ENCODE measurements at regions not wholly inside any gene's neighbourhood (a gene's known extent, or its start where the extent isn't known, plus 50 kb on each side); places are given as distances from the start of the nearest gene placed in this dataset.

DNA sequence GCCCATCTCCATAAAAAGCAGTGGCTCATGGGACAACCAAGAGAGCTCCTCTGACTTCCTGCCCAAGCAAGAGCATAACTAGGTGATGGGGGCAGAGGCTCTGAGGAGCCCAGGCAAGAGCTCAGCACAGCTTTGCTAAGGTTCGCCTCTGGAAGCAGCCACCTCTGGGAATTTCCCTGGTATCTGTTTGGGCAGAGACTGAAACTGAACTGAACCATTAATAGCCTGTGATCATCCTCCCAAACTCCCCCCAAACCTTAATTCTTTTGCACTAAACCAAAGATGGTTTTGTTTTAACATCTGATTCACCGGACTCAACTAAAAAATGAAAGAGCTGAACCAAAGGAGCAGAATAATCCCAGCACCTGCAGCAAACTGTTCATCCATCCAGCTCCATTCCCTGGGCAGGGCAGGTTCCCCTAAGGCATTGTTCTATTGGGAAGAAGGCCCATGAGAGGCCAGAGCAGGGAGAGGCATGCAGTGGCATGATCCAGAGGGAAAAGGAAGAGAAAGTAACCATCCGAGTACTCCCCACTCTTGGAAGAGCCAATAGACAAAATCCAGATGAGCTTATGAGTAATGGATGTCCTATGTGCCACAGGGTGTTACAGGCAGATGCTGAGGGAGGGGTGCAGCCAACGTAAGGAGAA lies 77.8 kb upstream of the KAZN start:
- TF ChIP-seq, protein P1, sequence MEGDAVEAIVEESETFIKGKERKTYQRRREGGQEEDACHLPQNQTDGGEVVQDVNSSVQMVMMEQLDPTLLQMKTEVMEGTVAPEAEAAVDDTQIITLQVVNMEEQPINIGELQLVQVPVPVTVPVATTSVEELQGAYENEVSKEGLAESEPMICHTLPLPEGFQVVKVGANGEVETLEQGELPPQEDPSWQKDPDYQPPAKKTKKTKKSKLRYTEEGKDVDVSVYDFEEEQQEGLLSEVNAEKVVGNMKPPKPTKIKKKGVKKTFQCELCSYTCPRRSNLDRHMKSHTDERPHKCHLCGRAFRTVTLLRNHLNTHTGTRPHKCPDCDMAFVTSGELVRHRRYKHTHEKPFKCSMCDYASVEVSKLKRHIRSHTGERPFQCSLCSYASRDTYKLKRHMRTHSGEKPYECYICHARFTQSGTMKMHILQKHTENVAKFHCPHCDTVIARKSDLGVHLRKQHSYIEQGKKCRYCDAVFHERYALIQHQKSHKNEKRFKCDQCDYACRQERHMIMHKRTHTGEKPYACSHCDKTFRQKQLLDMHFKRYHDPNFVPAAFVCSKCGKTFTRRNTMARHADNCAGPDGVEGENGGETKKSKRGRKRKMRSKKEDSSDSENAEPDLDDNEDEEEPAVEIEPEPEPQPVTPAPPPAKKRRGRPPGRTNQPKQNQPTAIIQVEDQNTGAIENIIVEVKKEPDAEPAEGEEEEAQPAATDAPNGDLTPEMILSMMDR (IDR thresholded peaks at IDR 0.05; ENCODE audit: insufficient read depth, low read length, poor library complexity, severe bottlenecking): no peak
- DNase-seq (ENCODE audit: extremely low read depth, insufficient read length): peak; percentile 45
- Histone ChIP-seq H3K27me3 (replicated peaks; ENCODE audit: control insufficient read depth, insufficient read depth, low read length) (no peaks in the 10 kb centered on the region), H3K4me3 (replicated peaks; ENCODE audit: low read depth, low read length) (no peak overlapping the region), H3K36me3 (ENCODE audit: control insufficient read depth, insufficient read depth, low read length) (no peaks in the 10 kb centered on the region)

DNA sequence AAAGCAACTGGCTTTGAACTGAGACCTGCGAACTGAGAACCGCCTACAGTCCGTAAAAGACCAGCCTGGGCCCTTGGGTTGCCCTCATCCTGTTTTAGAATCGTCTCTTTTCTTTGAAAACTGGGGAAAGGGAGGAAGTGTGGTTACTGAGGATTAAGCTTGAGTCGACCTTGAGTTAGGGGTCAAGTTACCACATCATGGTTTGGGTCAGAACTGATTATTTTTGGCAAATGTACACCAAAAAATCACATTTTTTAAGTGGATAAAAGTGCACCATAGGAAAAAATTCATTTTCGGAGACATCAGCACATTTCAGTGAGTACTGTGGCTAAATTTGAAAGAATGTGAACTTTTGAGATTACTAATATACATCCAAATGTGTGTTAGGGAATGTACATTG lies 76.9 kb upstream of the KAZN start:
- no peak for DNase-seq (ENCODE audit: extremely low read depth, insufficient read length)
- no peaks in the 10 kb centered on the region for H3K36me3 ChIP-seq (ENCODE audit: control insufficient read depth, insufficient read depth, low read length)
- no peak overlapping the region for H3K4me3 ChIP-seq (replicated peaks; ENCODE audit: low read depth, low read length)
- TF ChIP-seq, protein P1 (IDR thresholded peaks at IDR 0.05; ENCODE audit: insufficient read depth, low read length, poor library complexity, severe bottlenecking): no peak
- H3K27me3 ChIP-seq (replicated peaks; ENCODE audit: control insufficient read depth, insufficient read depth, low read length): no peaks in the 10 kb centered on the region

DNA sequence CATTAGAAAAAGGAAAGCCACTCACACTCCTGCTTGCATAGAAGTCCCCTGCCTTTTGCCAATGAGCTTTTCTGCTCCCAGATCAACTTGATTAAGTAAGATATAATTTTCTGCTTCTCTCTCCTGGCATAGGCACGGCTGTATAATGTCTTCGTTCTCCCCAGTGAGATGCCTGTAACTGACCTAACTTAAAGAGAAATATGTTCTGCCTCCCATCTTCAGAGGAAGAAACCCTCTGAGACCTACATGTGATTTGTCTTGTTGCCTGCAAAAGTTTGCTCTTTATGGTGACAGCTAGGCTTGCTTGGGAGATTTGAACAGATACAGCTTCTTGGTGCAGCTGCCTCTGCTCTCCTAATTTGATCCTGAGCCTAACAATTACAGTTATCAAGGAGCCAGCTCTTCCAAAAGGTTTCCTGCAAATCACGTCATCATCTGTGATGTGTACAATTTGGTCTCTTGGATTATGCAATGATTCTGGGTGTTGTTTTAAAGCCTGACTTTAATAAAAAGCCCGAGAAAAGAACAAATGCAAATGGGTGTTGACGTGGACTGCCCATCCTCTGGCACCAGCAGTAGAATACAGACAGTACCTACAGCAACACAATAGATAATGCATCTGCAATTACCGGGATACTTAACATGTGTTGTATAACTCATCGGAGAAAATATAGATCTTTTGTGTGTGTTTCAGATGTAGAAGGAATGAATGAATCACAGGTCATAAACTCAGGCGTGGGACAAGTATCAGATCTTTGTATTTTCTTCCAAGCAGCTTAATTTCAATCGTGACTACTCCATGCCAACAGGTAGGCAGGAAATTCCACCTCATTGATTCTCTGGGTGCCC lies 76.2 kb upstream of the KAZN start:
- Histone ChIP-seq H3K27me3 (replicated peaks; ENCODE audit: control insufficient read depth, insufficient read depth, low read length) (no peaks in the 10 kb centered on the region), H3K36me3 (ENCODE audit: control insufficient read depth, insufficient read depth, low read length) (no peaks in the 10 kb centered on the region), H3K4me3 (replicated peaks; ENCODE audit: low read depth, low read length) (no peak overlapping the region)
- TF ChIP-seq, protein P1 (IDR thresholded peaks at IDR 0.05; ENCODE audit: insufficient read depth, low read length, poor library complexity, severe bottlenecking): no peak
- no peak for DNase-seq (ENCODE audit: extremely low read depth, insufficient read length)

DNA sequence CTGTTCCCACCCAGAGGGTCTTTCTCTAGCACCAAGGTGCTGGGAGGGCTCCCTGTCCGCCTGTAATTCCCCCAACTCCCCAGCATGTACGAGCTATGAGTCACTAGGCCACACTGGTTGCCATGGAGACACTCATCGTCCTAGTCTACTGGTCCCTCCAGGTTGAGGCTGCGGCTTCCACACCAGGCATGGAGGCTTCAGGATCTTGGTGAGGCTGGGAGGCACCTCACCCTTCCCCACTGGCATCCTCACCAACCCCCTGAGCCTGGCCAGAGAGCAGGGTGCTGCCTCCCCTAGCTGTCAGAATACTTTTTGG lies 75.6 kb upstream of the KAZN start:
- DNase-seq (ENCODE audit: extremely low read depth, insufficient read length): peak; percentile 65
- TF ChIP-seq, protein P1 (IDR thresholded peaks at IDR 0.05; ENCODE audit: insufficient read depth, low read length, poor library complexity, severe bottlenecking): no peak
- no peaks in the 10 kb centered on the region for H3K36me3 ChIP-seq (ENCODE audit: control insufficient read depth, insufficient read depth, low read length)
- no peaks in the 10 kb centered on the region for H3K27me3 ChIP-seq (replicated peaks; ENCODE audit: control insufficient read depth, insufficient read depth, low read length)
- H3K4me3 ChIP-seq (replicated peaks; ENCODE audit: low read depth, low read length): no peak overlapping the region

DNA sequence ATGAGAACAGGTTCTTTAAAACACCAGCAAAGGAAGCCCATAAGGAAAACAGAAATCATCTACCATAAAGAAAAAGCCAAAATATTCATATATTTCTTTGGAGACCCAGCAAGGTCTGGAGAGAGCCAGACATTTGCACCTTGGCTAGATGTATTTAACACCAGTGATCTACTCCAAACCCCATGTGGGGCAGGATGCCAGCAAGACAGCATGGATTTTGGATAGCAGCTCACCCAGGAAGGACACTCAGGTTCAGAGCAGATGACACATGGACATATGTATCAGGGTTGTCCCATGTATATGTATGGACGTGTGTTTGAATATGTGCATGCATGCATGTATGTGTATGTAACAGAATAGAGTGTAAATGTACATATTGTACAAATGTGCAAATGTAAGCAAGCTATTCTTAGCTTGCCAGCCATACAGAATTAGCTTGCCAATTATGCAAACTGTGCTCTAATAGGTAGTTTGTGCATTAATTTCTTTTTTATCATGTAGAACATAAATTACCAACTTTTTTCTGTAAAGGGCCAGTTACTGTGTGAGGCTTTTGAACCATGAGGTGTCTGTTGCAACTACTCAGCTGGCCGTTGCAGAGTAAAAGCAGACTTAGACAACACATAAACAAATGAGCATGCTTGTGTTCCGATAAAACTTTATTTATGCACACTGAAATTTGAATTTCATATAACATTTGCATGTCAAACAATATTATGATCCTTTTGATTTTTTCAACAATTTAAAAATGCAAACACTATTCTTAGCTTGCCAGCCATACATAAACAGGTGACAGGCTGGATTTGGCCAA lies 73.5 kb upstream of the KAZN start:
- no peak overlapping the region for H3K4me3 ChIP-seq (replicated peaks; ENCODE audit: low read depth, low read length)
- TF ChIP-seq, protein P1 (IDR thresholded peaks at IDR 0.05; ENCODE audit: insufficient read depth, low read length, poor library complexity, severe bottlenecking): no peak
- no peaks in the 10 kb centered on the region for H3K27me3 ChIP-seq (replicated peaks; ENCODE audit: control insufficient read depth, insufficient read depth, low read length)
- DNase-seq (ENCODE audit: extremely low read depth, insufficient read length): no peak
- H3K36me3 ChIP-seq (ENCODE audit: control insufficient read depth, insufficient read depth, low read length): no peaks in the 10 kb centered on the region
